HG02938 (cell line): ENCODE measurements at regions not wholly inside any gene's neighbourhood (a gene's known extent, or its start where the extent isn't known, plus 50 kb on each side); places are given as distances from the start of the nearest gene placed in this dataset.
"Not testable (repeated sequence)": the region's sequence is repeated elsewhere in the genome, so short reads cannot be mapped to it uniquely, and the experiment has no call there.

ENCODE experiments used
- ATAC-seq: cut with Tn5 transposase; IDR thresholded peaks from one replicate; pipeline ENCODE4 v1.9.1; 2021; ENCODE audit warnings: mild to moderate bottlenecking, moderate library complexity; ENCODE audit not compliant: unreplicated experiment

DNA sequence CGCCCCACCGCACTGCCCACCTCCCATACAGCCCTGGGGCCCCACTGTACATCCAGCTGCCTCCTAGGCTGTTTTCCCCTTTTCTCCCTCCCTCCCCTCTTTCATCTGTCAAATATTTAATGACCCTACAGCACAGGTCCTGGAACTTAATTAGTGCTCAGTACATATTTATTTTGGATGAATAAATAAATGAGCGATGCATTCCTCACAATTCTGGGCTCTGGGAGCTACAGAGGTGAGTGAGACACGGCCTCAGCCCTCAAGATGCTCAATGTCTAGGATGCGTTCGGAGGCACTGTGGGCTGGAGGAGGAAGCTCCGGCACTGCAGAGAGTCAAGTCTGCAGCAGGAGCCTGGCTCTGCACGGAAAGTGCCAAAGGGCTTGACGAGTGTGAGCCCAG lies 175.0 kb downstream of the FAM43A start:
- ATAC-seq, result no peak

DNA sequence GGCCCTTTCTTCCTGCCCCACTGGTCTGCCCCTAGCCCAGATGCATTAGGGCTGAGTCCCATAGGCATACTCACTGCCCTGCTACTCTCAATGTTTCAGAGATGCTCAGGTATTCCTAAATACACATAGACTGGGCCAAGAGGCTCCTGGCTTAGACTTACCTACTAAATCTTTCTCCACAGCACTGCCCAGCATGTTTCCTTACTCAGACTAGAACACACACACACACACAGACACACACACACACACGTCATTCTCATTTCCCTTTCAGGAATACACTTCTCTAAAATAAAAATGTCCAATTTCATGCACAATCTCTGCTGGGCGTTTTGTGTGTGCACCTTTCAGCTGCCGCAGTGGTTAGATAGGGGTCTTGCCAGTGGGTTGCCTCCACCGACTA lies 175.7 kb downstream of the FAM43A start:
- ATAC-seq, result no peak

DNA sequence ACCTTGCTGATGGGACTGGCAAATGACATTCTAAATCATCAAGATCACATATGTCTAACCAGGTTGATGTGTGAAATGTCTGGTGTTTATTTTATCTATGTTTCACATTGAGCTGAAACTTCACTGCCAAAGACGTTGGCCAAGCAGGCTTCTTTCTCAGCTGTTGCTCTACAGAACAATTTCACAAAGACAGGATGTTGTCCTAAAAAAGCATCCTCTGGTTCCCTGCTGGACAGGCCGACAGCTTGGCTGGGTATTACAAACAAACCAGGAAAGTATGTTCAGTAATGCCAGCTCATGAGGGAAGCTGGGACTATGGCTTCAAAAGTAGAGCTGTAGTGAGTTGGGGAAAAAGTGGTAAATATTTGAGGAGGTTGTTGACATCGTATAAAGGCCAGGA lies 179.4 kb downstream of the FAM43A start:
- no peak for ATAC-seq

DNA sequence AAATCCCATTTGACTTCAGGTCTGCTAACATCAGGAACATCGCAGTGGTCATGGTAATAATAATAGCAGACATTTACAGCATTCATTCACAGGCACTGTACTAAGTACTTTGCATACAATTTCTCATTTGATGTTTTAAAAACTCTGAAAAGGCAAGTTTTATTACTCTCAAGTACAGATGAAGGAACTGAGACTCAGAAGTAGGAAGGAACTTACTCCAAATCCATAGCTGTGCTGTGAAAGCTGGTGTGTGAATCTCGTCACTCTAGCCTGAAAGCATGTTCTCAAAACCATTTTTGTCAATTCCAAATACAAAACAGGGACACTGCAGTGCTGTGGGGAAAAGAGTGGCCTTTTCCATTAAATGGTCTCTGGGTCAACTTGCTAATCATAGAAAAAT lies 179.9 kb downstream of the FAM43A start:
- ATAC-seq, result no peak

DNA sequence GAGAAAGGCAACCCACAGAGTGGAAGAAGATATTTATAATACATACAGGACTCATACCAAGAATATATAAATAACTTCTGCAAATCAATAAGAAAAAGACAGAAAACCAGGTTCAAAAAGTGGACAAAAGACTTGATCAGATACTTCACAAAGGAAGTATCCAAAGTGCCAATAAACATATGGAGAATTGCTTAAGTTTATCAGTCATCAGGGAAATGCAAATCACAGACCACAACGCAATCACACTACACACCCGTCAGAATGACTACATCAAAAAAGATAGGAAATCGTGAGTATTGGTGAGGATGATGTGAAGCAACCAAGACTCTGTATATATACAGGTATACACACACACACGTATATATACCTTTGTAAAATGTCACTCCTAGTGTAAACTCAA lies 180.6 kb downstream of the FAM43A start:
- no peak for ATAC-seq

DNA sequence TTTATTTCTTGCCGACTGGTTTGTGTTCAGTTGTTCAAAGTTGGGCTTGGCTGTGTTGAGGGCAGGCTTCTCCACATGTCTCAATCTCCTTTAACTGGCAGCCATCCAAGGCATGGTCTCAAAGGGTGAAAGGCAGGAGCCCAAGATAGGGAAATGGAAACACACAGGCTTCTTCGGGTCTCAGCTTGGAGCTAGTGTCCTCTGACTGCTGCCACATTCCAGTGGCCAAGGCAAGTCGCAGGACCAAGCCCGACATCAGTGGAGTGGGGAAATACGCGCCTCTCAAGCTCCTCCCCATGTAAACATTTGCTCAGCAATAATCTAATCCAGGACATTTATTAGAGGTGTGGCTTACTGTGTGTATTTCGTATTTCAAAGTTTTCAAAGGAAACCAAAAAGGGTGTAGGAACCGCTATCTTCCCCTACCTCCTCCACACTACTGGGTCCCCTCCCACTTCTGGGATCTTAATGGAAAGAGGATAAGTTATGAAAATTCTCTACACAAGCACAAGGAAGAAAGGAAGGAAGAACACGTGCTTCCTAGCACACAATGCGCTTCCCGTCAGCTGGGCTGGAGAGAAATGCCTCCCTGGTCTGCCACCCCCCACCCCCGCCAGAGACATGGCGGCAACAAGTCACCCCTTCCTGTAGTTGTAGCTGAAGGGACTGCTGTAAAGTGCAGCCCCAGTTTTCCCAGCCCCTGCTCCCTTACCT lies 181.7 kb downstream of the FAM43A start:
- no peak for ATAC-seq

DNA sequence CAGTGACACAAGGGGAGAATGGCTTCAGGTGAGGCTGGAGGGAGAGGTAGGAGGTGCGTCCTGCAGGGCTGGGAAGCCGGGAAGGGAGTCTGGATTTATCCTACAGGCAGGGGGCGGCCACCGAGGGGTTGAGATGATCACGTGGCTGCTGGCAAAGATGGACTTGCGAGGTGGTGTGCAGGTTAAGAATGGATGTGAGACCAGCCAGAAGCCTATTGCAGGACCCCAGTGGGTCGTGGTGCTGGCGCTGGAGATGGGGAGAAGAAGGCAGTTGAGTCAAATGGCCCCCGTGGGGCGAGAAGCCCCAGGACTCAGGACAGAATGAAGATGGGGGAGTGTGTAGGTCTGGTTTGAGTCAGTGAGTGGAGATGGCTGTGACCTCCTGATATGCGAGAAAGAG lies 183.1 kb downstream of the FAM43A start:
- no peak for ATAC-seq

DNA sequence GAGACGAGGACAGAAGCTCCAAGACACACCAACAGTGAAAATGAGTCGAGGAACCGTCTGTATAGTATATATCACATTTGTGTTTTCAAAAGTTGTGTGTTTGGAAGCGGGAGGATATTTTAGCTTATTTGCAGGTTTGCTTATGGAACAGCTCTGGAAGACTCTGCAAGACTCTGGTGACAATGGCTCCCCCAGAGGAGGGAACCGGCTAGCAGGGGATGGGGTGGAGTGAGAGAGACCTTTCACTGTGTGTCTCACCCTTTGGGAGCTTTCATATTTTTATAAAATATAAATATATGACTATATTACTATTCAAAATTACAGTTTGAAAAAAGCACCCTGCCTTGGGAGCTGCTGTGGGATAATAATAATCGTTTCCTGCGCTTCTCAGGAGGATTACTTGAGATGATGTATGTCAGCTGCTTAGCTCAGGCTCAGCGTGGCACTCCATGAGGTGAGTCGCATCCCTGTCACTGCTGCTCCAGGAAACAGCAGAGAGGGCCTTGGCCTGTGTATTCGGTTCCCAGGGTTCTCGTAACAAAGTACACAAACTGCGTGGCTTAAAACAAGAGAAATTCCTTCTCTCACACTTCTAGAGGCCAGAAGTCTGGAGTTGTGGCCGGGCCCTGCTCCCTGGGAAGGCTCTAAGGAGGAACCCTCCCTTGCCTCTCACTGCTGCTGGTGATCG lies 183.9 kb downstream of the FAM43A start:
- no peak for ATAC-seq

DNA sequence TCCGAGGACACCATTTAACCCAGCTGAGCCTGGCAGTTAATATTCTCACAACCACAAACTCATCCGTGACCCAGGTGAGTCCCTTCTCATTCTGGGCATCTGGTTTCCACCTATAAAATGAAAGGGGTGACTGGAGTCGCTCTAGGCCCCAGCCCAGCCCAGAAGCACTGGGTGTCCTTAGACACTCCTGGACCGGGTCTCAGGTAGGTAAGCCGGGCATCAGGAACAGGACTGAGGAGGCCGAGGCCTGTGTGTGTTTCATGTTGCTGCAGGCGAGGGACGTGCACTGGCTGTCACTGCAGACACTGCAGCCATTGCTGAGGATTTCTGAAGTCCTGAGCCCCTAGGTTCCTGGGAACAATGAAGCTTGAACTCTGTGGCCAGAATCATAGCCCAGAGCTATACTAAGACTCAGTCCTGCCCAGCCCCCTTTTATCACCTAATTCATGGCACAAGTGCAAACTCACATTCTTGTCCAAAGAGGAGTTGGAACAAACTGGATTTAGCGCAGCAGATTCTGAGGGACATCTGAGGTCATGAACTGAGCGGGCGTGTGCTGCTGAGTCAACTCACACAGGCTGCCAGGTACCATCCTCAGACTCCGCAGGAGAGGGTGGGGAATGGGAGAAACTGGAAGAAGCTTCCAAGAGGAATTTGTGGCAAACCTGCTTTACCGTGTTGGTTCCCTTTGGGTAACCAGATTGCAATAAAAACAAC lies 184.9 kb downstream of the FAM43A start:
- ATAC-seq, result no peak

DNA sequence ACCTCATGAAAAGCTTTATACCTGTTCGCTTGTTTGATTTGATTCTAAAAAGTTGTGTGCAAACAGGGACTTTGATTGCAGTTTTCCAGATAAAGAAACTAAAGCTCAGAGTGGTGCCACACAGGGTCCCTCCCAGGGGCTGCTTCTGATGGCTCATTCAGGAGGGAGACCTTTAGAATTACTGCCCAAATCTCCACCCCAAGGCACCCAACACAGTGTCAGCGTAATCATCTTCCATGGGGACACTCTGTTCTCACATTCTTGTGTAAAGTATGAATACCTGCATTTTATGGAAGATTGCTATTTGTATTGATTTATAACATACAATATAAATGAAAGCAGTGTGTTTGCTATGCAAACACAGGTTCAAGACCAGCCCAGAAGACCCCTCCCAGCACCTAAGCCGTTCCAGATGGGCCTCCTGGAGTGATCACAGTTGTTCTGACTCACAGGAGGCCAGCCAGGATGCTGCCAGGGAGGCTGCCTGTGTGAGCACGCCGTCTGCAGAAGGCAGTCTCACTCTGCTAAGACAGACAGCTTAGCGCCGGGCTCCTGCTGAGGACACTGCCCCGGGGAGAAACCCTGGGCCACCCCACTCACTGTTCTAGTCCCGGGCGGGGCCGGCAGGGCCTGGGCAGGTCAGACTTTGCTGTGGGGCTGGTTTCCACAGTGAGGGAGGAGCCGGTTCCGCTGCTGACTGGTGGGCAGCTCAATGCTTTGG lies 185.6 kb downstream of the FAM43A start:
- ATAC-seq, result no peak

DNA sequence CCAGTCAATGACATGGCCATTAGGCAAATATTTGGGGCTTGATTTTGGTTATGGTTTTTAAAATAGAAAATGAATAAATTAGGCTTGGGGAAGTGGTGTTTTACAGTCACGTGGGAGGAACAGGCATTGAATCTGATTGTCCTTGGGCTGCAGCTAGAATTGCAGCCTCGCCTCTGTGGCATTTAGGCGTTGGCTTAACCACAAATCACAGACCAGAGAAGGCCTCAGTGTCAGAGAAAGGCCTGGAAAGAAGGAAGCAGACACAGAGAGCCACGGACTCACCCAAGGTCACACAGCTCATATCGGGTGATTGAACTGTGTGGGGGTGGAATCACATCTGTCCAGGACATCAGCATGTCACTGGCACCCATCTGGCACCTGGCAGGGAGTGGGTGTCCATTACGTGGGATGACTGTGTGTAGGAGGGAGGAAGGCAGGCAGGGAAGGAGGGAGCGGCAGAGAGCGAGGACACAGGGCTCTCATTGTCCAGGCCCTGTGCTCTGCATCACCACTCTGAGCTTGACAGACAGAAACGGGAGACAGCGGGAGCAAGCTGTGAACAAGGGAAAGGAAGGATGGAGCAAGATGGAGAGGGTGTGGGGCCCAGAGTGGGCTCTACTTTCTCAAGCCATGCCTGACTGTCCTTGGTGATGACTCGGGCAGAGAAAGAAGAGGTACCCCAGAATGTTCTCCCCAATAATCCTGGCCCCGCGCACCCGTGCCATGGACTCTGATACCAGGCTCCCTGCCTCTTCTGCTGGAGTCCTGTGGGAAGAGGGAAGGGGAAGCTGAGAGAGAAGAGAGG lies 186.4 kb downstream of the FAM43A start:
- ATAC-seq, result no peak

DNA sequence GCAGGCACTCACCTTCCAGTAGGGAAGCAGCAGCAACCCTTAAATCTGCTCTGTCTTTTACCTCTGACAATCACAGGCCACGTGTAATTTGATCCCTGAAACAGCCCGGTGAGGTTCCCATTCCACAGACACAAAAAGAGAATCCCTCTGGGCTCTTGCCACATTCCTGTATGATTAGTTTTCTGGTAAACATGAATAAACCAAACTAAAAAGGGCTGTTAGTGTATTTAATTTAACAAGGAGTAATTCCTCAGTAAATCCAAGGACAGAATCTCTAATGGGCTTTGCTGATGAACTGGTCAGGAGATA lies 186.9 kb downstream of the FAM43A start:
- ATAC-seq, result no peak

DNA sequence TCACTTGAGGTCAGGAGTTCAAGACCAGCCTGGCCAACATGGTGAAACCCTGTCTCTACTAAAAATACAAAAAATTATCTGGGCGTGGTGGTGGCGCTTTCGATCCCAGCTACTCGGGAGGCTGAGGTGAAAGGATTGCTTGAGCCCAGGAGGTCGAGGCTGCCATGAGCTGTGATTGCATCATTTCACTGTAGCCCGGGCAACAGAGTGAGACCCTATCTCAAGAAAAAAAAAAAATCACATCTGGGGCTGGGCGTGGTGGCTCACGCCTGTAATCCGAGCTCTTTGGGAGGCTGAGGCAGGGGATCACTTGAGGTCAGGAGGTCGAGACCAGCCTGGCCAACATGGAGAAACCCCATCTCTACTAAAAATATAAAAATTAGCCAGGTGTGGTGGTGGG lies 187.8 kb downstream of the FAM43A start:
- ATAC-seq, result not testable (repeated sequence)

DNA sequence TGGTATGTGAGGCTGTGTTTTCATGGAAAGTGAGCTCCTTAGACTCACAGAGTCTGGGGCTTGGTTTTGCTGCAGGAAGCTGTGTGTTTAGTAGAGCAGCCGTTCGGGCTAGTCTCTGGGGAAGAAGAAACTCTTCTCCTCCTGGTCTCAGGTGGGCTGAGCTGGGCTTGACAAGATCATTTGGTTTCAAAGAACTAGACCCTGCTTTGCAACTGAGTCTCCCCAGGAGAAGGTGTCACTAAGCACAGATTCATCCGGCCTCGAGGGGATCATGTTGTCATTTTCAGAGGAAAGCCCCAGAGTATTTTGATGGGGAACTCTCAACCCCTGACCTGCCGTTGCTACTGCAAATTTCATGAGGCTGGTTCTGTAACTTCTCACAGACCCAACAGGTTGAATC lies 188.5 kb downstream of the FAM43A start:
- ATAC-seq, result no peak

DNA sequence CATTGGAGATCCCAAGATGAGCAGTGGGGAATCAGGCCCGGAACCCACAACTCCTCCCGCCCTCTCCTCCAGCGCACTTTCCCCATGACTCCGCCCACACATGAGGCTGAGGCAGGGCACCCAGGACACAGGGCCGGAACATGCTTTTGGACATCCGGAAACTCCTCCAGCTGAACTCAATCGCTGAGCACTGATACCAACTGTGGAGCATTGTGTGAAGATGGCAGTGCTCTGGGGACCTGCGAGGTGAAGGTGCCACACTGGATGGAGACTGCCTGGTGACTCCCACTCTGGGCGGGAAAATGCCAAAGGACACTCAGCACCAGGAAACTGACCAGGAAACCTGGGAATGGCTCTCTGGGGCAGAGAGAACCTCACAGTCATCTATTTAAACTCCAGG lies 189.1 kb downstream of the FAM43A start:
- no peak for ATAC-seq

DNA sequence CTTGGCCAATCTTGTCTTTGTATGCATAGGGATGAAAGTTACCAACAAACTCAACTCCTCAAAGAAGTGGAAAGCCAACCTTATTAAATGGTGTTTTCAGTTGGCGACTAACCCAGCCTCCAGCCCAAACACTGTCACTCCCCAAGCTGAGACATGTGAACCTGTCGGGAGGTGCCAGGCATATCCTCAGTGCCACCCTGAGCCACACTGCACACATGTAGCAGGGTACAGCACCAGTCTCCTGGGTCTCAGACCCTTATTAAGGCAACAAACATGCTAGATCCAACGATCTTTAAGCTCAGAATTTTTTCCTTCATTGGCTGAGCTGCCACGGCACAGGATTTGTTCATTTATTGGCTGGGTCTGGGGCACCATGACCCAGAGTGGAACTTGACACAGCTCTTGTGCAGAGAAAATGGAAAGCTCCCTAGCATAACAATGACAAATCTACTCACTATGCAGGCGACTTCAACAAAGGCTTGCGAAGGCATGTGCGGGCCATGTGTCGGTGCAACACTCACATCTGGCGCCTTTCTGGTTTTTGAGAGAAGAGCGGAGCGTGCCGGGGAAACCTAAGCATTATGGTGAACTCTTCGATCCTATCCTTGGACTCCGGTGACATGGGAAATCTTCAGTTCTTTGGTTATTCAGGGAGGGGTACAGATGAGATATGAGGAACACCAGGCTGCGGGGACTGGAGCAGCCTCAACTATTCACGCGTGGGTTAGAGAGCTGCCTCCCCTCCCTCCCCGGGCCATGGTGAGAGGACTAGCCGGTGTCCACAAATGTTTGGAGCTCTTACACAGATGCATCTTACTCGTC lies 190.1 kb downstream of the FAM43A start:
- ATAC-seq, result no peak

DNA sequence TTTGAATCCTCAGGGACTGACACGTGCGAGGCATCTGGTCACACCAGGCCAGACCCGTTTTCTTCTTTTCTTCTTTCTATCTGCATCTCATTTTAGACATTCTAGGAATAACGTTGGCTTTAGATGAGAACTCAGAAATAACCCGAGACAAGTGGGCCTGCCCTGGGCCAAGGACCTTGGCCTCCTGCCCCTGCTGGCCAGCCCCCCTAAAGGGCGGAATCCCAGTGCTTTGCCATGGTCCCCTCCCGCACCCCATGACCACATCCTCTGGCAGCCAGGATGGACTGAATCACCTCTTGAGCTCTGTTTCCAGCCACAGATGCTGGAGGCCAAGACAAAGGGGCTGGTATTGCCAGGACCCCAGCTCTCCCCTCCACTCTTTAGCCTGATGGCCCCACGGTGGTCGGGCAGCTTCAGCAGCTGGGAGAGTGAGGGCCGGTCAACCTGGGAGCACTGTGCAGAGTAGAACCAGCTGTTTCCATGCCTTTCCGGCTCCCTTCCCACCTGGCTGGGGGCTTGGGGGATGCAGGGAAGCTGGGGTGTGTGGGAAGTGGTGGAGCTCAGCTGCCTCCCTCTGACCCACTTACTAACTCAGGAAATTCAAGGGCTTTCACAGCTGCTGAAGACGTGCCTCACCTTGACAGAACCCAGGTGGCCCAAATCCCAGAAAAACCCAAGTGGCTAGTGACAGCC lies 190.9 kb downstream of the FAM43A start:
- no peak for ATAC-seq

DNA sequence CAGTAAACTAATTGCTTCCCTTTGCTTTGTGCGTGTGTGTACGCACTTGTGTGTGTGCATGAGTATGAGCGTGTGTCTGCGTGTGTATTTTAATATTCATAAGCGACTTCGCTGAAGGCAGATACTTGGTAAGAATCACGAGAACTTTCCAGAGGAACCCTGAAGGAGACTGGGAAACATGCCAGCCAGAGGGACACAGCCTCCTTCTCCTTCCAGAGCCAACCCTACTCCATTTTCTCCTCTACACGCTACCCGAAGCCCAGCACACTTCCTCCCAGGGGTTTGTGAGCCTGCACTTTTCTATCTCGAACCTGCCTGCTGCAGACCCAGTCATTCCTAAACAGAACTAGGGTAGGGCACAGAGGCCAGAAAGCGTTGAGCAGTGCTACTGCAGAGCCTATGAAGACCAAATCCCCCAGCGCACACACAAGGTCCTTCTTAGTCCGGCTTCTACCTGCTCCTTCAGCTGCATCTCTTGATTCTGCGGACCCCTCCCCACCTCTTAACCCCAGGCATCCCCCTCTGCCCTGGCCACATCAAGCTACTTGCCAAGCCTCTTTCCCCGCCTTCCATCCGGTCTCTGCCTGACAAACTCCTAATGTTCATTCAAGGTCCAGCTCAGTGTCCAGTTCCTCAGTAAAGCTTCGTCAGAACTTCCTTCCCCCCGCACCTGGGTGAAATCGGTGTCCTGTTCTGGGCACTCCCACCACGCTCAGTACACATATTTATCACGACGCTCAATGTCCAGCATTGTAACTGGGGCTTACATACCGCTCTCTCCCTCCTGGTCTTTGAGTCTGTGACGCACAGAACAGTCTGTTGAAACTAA lies 191.8 kb downstream of the FAM43A start:
- no peak for ATAC-seq
